ENCODE measurements at regions not wholly inside any gene's neighbourhood (a gene's known extent, or its start where the extent isn't known, plus 50 kb on each side); places are given as distances from the start of the nearest gene placed in this dataset.
A peak's percentile ranks its signal among the peaks of the same experiment; 100 is the strongest.
"Not testable (repeated sequence)": the region's sequence is repeated elsewhere in the genome, so short reads cannot be mapped to it uniquely, and the experiment has no call there.

- DNase-seq (ENCODE audit: low spot score) (no peak), ATAC-seq (peak; percentile 18)
Observed at GRCh38 chr10:4280461-4281189, 495.6 kb upstream of the KLF6 start.

GRCh38 chr10:4279655-4280054, 494.6 kb upstream of the KLF6 start:
- ATAC-seq (peak; percentile 32), DNase-seq (ENCODE audit: low spot score) (no peak)

GRCh38 chr10:4278186-4278585, 493.2 kb upstream of the KLF6 start:
- DNase-seq (ENCODE audit: low spot score) (no peak), ATAC-seq (no peak)

GRCh38 chr10:4276151-4276550, 491.1 kb upstream of the KLF6 start:
- no peak for ATAC-seq
- no peak for DNase-seq (ENCODE audit: low spot score)

GRCh38 chr10:4274671-4275070, 489.7 kb upstream of the KLF6 start:
- not testable (repeated sequence) for ATAC-seq; DNase-seq (ENCODE audit: low spot score)

GRCh38 chr10:4271193-4271592, 486.2 kb upstream of the KLF6 start:
- DNase-seq (ENCODE audit: low spot score) (no peak), ATAC-seq (no peak)

GRCh38 chr10:4270116-4270515, 485.1 kb upstream of the KLF6 start:
- ATAC-seq = peak; percentile 38

GRCh38 chr10:4268490-4268889, 483.5 kb upstream of the KLF6 start:
- DNase-seq (ENCODE audit: low spot score); ATAC-seq: not testable (repeated sequence)

More at GRCh38 chr10:4270116-4270515, 485.1 kb upstream of the KLF6 start:
- no peak for DNase-seq (ENCODE audit: low spot score)

- ATAC-seq (no peak), DNase-seq (ENCODE audit: low spot score) (no peak)
Observed at GRCh38 chr10:4267086-4267773, 482.2 kb upstream of the KLF6 start.

- ATAC-seq (no peak), DNase-seq (ENCODE audit: low spot score) (no peak)
Observed at GRCh38 chr10:4266416-4267085, 481.5 kb upstream of the KLF6 start.

GRCh38 chr10:4265964-4266363, 481.0 kb upstream of the KLF6 start:
- ATAC-seq = no peak

GRCh38 chr10:4264209-4264865, 479.3 kb upstream of the KLF6 start:
- ATAC-seq (no peak), DNase-seq (ENCODE audit: low spot score) (no peak)

More at GRCh38 chr10:4265964-4266363, 481.0 kb upstream of the KLF6 start:
- DNase-seq (ENCODE audit: low spot score) = no peak

- ATAC-seq = peak; percentile 80
- peak; percentile 58 for DNase-seq (ENCODE audit: low spot score)
Observed at GRCh38 chr10:4263601-4263921, 478.6 kb upstream of the KLF6 start.

- DNase-seq (ENCODE audit: low spot score) (no peak), ATAC-seq (peak; percentile 81)
Observed at GRCh38 chr10:4262870-4263600, 478.0 kb upstream of the KLF6 start.

- ATAC-seq = no peak
- DNase-seq (ENCODE audit: low spot score) = no peak
Observed at GRCh38 chr10:4262449-4262848, 477.4 kb upstream of the KLF6 start.

GRCh38 chr10:4260483-4261124, 475.6 kb upstream of the KLF6 start:
- no peak for ATAC-seq
- DNase-seq (ENCODE audit: low spot score) = no peak

- ATAC-seq = no peak
- DNase-seq (ENCODE audit: low spot score) = no peak
Observed at GRCh38 chr10:4257939-4258465, 473.0 kb upstream of the KLF6 start.

GRCh38 chr10:4256971-4257370, 472.0 kb upstream of the KLF6 start:
- no peak for DNase-seq (ENCODE audit: low spot score)
- ATAC-seq = no peak

GRCh38 chr10:4255751-4256150, 470.7 kb upstream of the KLF6 start:
- ATAC-seq (no peak), DNase-seq (ENCODE audit: low spot score) (no peak)
